GM21786 (cell line): ENCODE measurements at regions not wholly inside any gene's neighbourhood (a gene's known extent, or its start where the extent isn't known, plus 50 kb on each side); places are given as distances from the start of the nearest gene placed in this dataset.

Source experiments
- ATAC-seq: cut with Tn5 transposase; IDR thresholded peaks from one replicate; pipeline ENCODE4 v1.9.1; 2021; ENCODE audit not compliant: unreplicated experiment

- ATAC-seq: no peak
These were observed 283.0 kb downstream of the GASK1B start for GRCh38 chr4:157889788-157890187.

GRCh38 chr4:157888281-157888680, 284.5 kb downstream of the GASK1B start:
- ATAC-seq: no peak

DNA sequence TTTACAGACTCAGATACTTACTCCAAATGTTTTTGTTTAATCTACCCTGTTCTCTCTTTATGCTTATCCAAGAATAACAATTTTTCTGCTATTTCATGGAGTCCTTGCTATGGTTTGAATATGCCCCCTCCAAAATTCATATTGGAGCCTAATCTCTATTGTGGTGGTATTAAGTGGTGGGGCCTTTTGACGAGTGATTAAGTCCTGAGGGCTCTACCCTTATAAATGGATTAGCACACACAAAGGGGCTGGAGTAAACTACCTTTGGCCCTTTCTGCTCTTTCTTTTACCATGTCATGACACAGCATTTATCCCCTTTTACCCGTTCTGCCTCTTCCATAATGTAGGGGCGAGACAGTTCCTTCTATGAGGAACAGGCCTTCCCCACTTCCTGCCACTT, 285.5 kb downstream of the GASK1B start:
- ATAC-seq: no peak

DNA sequence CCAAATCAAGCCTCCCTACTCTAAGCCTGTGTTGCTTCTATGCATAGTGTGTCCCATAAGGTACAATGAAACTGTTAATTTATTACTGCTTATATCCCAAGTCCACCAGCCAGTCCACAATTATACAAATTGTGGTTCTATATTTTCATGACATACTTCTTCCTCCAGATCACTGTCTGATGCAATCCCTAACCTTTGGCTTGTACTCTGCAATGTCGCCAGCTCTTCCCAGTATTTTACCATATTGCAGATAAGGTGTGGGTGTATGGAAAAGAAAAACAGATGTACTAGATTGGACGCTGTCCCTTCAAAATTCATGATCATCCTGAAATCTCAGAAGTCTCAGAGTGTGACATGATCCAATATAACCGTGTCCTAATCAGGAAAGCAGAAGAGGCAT, 286.2 kb downstream of the GASK1B start:
- ATAC-seq: no peak

DNA sequence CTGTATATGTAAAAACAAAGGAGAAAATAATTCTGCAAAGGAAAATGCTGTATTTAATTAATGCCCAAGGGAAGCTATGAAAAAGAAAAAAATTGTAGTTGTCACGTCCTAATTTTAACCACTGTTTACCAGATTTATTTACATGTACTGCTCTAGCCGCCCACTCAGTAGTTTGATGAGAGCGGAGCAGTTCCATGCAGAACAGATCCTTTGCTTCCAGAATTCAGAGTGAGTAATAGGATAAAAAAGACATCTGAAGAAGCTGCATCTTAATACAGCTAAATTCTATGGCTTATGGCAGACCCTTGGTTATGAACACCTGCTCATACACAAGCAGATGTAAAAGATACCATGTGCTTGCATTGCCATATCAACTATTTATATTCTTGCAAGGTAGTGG, 287.0 kb downstream of the GASK1B start:
- no peak for ATAC-seq

DNA sequence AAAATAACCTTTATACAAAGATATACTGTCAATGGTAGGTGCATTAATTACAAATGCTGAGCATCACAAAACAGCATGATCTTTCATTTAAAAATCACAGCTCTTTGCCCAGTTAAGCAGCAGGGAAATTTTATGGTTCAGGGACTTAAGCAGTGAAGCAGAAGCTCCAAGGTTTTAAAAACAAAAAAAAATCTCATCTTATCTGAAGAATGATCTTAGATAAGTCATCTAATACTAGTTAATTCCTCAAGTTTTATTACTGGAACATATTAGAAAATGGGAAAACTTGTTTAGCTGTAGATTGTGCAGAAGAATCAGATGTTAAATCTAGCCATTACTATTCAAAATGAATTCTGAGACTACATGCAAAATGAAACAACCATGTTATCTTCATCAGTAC, 289.9 kb downstream of the GASK1B start:
- ATAC-seq: no peak

DNA sequence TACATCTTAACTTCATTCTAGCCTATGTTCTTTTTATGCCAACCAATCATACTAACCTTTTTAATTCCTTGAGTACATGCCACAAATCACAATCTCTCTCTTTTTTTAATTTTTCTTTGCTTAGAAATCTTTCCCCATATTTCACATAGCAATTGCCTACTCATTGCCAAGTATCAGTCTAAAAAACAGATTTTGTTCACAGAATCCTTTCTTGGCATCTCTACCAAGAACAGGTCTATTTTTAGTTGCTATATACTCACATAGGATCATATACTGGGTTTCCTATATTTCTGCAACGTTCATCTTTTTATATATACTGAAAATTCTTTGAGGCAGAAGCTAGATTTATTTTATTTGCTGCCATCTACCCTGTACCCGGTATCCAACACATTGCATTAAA, 292.1 kb downstream of the GASK1B start:
- no peak for ATAC-seq

DNA sequence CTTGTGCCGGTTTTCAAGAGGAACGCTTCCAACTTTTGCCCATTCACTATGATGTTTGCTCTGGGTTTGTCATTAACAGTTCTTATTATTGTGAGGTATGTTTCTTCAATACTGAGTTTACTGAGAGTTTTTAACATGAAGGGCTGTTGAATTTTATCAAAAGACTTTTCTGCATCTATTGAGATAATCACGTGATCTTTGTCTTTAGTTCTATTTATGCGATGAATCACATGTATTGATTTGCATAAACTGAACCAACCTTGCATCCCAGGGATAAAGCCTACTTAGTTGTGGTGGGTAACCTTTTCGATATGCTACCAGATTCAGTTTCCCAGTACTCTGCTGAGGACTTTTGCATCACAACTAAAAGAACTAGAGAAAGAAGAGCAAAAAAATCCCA, 318.0 kb downstream of the GASK1B start:
- no peak for ATAC-seq

DNA sequence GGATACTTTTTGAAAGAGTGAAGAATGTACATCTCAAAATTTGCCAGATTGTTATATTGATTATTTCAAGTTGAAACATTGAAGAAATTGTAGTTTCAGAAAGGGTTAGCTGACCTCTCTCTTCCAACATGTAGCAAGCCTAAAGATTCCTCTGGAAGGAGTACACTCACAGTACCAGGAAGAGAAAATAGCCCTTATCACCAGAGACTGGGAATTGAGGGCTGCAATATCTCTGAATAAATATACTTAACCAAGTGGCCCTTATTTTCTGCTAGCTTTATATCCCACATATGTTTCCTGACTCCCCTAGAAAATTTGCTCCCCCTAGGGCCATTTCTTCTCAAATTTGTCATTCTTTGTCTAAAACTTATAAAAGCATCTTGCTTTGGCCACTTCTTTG, 332.2 kb downstream of the GASK1B start:
- no peak for ATAC-seq

- no peak for ATAC-seq
These were observed 332.8 kb downstream of the GASK1B start for GRCh38 chr4:157840034-157840433.

- ATAC-seq: no peak
These were observed 334.5 kb downstream of the GASK1B start for GRCh38 chr4:157838366-157838765.

DNA sequence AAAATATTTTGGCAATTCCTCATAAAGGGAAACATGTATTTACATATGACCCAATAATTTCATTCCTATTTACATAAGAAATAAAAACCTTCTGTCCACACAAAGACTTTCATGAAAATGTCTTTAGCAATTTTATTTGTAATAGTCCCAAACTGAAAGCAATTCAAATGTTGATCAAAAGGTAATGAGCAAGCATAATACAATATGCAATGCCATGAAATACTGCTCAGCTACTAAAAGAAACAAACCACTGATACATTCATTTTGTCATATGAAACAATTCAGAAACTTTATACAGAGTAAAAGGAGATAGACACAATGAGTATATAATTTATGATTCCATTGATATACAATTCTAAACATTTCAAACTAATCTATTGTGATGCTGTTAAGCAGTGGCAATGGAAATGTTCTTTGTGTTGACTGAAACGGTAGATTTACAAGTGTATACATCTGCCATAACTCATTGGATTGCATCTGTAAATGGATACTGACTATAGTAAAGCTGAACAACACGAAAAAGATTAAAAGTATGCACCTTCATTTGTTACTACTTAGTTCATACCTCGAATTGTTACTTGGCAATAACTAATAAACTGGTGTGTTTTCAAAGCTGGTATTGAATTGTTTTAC, 335.6 kb downstream of the GASK1B start:
- ATAC-seq: no peak

- ATAC-seq: no peak
These were observed 340.2 kb downstream of the GASK1B start for GRCh38 chr4:157832596-157832995.

DNA sequence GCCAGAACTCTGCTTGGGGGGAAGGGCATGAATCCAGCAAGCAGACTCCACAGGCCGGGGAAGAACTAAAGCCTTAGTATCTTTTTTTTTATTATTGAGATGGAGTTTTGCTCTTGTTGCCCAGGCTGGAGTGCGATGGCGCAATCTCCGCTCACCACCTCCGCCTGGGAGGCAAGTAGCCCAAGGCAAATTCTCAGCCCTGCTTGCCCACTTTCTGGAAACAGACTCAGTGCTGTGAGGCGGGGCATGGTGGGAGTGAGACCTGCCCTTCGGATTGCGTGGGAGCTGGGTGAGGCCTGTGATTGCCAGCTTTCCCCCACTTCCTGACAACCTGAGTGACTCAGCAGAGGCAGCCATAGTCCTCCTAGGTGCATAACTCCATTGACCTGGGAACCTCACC, 348.8 kb downstream of the GASK1B start:
- ATAC-seq: no peak

- no peak for ATAC-seq
These were observed 351.0 kb downstream of the GASK1B start for GRCh38 chr4:157821814-157822213.

DNA sequence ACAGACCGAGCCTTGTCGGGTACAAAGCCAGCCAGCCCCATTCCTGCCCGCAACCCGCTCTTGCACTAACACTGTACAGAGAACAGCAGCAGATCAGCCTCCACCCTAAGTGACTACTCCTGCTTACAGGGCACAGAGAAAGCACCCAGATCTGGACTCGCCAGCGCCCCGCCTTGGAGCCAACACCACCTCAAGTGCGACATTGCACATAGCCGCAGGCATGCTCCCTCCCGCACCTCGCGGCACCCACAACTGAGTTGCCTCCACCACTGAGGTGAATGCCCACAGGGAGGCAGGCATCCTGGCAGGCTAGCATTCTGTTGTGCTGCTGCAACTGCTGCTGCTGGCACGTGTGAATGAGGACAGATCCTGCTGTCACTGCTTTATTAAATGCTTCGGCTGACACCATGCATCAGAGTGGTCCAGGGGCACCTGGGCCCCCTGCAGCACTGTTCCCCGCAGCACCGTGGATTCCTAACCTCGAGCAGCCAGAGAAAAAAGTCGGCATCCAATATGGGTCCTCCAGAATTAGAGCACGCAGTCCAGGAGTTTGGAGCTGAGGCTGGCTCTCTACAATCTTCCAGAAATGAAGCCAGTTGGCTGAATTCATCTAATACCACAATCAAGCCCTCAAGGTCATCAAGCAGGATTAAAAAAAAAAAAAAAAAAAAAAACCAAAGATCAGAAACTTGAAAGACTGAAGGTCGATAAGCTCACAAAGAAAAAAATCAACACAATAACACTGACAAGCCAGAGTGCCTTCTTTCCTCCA, 352.9 kb downstream of the GASK1B start:
- ATAC-seq: no peak

DNA sequence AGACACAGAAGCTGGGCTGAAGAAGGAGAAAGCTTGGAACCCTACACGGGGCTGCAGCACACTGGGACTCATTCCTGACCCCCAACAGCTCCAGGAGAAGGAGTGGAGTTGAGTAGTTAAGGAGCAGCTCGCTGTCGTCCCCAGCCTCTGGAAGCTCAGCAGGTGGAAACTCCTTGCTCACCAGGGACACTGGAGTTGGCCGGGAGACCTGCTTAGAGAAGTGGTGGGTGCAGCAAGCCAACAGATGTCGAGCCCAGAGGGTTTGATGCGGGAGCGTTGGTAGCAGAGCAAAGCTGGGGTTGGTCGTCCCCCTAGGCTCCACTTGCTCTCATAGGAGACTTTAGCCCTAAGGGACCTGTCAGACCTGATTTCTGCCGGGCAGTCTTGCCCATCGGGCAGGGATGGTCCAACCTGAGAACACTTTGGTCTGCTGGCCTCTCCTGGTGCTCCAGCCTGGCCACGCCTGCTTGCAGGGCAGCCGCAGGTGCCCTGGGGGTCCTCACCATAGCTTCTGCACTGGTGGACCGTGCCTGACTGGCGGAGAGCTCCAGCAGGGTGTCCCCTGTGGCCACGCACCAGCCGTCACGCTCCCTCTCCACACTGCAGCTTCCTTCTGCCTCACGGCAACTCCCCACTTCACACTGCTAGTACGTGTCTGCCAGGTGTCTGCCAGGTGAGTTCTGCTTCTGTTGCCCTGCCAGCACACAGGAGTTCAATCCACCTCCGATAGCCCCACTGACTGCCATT, 353.7 kb downstream of the GASK1B start:
- ATAC-seq: no peak

DNA sequence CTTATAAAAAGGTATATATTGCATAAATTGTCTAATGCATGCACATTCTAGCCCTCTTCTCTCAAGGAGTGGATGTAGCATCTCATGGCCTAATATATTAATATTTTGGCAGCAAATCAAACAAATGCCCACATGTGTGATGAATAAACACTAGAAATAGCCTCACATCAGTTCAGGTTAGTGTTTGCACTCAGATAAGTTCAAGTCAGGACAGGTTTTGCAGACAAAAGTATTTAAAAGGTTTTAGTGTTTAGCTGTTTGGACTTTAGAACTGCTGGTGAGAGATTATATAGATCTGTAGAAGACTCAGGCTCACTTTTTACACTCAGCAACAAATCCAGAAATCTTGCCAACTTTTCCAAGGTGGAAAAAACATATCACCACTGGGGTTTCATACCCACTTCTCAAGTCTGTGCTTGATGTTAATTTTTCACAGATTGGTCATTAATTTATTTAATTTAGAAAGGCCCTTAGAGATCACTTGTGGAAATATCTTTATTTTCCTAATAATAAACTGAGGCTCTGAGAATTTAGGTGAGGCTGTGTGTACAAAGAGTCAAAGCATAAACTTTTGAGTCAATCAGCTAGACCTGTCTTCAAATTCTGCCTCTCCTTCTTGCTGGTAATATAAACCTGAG, 362.6 kb downstream of the GASK1B start:
- ATAC-seq: no peak

GRCh38 chr4:157808796-157809383, 363.9 kb downstream of the GASK1B start:
- ATAC-seq: no peak

GRCh38 chr4:157806184-157806583, 366.6 kb downstream of the GASK1B start:
- no peak for ATAC-seq

GRCh38 chr4:157804986-157805385, 367.8 kb downstream of the GASK1B start:
- ATAC-seq: no peak
